Endometrium (tissue), 2 donors: ENCODE measurements at regions not wholly inside any gene's neighbourhood (a gene's known extent, or its start where the extent isn't known, plus 50 kb on each side); places are given as distances from the start of the nearest gene placed in this dataset.

Experiments
- FAIRE-seq: peaks from 2 replicates; lab custom pipeline; 2012; peaks lifted over from hg19 to GRCh38; lab: Jason Lieb, UNC
- donor health status: control.
- donor health status: control.

GRCh38 chr13:99027661-99028425 is 50.0 kb upstream of the DOCK9 start:
- FAIRE-seq = no peak

DNA sequence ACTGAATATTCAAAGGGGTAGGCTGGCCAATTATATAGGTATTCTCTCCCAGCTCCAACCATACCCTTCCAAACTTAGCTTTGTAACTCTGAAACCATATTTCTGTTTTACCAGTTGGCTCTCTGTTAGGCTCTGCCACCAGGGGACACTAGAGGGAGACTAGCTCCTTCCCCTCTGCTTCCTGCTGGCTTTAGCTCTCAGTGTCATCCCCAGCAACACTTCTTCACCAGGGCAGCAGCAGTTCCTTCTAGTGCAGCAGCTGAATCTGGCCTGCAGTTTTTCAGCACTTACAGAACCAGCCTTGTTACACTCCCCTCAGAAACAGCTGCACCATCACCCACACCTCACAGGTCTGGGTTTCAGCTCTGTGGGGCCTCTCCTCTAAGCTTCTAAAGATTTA is 51.0 kb upstream of the DOCK9 start:
- no peak for FAIRE-seq

GRCh38 chr13:99029576-99029975 is 51.7 kb upstream of the DOCK9 start:
- FAIRE-seq = no peak

DNA sequence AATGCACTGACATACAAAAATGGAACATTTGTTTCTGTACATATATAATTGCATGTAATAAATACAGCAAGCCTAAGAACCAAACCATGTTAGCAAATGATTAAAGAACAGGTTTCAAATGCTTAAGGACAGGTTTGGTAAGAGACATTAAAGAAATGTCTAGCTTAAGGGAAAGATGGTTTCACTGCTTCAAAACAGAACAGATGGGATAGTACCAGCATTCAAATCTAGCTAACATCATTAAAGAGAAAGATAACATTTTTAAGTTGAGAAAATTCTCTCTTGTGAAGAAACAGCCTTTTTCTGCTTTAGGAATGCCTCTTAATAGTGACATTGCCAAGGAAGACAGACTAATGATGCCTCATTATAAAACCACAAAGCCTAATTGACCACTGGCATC is 52.5 kb upstream of the DOCK9 start:
- no peak for FAIRE-seq

GRCh38 chr13:99031832-99032231 is 54.0 kb upstream of the DOCK9 start:
- no peak for FAIRE-seq

GRCh38 chr13:99033814-99034213 is 56.0 kb upstream of the DOCK9 start:
- FAIRE-seq = peak; percentile 51

DNA sequence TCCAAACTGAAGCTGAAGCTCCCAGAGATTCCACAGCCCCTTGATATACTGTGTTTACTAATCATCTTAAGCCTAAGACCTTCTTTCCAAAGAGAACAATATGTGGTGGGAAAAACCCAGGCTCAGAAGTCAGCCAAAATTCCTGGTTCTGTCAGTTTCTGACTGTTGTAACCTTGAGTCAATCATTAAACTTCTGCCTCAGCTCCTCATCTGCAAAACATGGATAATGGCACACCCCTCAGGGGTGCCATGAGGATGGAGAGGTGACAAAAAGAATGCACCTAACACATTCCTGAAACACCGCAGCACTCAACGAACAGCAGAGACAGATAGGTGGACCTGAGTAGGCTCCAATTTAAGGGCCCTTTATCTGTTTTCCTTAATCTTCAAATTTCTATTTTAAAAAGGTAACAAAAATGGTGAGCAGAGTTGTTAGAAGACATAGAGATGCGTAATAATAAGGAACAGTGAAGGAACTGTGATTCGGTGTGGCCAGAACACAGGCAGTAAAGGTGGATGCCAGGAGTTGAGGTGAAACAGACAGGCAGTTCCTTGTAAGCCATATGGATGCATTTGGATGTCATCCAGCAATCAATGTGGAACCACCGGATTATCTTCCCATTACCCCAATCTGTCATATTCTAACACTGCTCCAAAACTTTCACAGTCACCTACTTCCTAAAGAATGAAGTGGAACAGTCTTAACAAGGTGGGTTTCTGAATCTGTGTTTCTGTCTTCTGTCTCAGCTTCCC is 56.6 kb upstream of the DOCK9 start:
- no peak for FAIRE-seq

- FAIRE-seq = no peak
These were observed 57.9 kb upstream of the DOCK9 start for GRCh38 chr13:99035715-99036114.

DNA sequence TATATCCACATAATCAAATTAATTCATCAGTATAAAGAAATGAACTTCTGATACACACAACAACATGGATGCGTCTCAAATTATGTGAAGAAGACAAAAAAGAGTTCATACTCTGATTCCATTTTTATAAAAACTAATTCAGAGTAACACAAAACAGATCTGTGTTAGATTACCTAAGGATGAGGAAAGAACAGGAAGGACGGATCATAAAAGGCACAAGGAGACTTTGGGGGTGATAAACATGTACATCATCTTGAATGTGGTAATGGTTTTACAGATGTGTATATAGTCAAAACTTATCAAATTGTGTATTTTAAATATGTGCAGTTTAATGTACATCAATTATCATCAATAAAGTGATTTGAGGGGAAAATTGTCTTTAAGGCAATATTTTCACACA is 59.9 kb upstream of the DOCK9 start:
- no peak for FAIRE-seq

DNA sequence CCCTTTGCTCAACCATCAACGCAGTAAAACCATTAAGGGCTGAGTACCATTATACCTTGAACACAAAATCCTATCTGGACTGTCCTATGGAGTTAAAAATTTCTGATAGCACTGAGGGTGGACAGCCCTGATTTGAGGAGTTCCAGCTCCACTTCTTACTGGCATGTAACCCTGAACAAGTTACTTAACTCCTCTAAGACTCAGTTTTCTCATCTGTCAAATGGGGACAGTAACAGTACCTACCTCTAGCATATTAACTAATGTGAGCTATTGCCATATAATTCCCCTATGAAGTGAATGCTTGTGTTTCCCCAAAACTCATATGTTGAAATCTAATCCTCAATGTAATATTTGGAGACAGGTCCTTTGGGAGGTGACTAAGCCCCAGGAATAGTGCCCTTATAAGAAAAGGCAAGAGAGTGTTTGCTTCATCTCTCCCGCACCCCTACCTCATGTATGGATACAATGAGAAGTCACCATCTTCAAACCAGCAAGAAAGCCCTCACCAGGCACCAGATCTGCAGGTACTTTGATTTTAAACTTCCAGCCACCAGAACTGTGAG is 61.9 kb upstream of the DOCK9 start:
- FAIRE-seq = no peak

GRCh38 chr13:99040536-99041131 is 62.8 kb upstream of the DOCK9 start:
- FAIRE-seq = no peak

GRCh38 chr13:99041337-99041736 is 63.5 kb upstream of the DOCK9 start:
- no peak for FAIRE-seq

DNA sequence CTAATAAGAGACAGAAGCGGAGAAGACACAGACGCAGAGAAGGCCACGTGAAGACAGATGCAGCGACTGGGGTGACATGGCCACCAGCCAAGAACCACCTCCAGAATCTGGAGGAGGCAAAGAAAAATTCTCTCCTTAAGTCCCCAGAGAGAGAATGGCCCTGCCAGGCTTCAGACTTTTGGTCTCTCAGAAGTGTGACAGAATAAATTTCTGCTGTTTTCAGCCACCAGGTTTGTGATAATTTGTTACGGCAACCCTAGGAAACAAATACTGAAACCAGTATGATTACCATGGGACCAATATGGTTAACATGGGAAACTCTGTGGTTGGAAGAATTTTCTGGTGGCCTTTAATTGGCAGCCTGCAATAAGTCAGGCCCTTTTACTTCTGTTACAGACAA is 63.9 kb upstream of the DOCK9 start:
- FAIRE-seq = no peak

GRCh38 chr13:99042521-99043250 is 64.8 kb upstream of the DOCK9 start:
- no peak for FAIRE-seq

GRCh38 chr13:99043831-99044231 is 66.0 kb upstream of the DOCK9 start:
- no peak for FAIRE-seq

DNA sequence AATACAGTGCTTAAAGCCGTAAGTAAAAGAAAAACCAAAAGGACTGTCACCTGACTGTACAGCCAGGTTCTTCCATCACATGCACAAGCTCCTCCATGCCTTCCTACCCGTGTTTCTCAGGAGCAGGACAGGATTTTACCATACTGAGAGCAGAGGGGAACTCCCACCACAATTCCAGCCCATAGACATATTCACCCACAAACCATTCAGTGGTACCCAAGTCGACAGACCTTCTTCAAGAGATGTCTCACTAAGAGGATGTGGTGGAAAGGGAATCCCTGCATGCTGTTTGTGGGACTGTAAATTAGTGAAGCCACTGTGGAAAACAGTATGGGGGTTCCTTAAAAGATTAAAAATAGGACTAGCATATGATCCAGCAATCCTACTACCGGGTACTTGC is 66.9 kb upstream of the DOCK9 start:
- no peak for FAIRE-seq

GRCh38 chr13:99045396-99045795 is 67.5 kb upstream of the DOCK9 start:
- no peak for FAIRE-seq

DNA sequence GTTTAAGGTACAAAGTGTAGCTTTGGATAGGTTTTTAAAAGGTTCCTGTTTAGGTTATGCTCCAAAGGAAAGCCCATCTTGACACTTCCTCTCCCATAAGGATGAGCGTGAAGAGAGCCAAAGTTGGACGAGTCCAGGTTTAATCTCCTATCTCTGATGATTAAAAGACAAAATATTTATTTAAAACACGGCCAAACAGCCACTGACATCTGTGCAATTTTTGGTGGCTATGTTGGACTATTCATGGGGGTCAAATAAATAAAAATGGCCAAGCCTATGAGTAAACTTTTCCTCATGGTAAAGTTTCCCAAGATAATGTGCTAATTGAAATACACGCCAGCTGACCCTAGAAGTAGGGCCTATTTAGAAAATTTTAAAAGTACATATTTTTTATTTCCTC is 69.0 kb upstream of the DOCK9 start:
- peak; percentile 54 for FAIRE-seq

DNA sequence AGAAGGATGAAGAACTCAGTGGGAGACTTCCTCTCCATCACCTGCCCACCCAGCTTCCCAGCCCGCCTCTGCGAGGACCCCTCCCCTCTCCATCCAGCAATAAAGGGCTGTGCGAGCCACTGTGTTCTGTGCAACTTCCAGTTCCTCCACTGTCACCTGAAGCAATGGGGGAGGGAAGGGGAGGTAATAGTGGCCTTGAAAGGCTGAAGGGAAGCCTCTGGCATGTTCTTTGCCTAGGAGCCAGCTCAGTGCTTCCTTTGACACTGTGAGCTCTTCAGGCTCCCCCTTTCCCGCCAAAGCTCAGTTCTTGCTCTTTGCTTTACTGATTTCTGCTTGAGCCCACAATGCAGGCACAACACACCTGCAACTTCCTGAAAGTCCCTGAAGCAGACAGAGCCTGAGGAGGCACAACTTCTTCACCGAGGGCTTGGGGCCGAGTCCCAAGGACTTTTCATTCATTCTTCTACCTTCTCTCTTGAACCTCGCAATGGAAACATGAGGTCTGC is 73.2 kb upstream of the DOCK9 start:
- no peak for FAIRE-seq

DNA sequence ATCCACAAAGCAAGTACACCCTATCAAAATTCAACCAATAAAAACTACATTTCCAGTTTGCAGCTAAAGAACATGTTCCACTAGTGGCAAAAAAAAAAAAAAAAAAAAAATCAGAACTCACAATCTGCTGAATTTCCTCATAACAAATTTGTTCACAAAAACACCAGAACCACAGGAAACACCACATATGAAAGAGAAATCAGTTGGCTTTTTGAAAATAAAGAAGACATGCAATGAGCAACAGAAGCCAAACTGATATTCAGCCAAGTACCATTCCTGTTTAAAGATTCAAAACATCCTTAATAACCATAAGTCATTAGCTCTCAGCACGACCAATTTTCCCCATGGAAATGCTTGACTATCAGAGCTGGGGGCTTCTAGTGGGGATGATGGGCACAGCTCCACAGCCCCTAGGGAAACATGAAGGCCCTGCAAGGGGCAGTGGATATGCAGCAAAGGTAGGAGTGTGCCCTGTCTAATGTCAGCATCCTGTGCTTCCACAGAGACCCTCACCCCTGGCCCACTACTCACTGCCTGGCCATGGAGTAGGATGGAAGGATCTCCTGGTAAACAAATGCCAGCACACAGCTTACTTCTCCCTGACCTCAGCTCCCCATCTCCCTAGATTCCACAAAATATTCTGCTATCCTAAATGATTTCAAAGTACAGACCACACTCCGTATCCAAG is 74.0 kb upstream of the DOCK9 start:
- peak; percentile 18 for FAIRE-seq

GRCh38 chr13:99053636-99054233 is 75.9 kb upstream of the DOCK9 start:
- FAIRE-seq = no peak
